ENCODE measurements at regions not wholly inside any gene's neighbourhood (a gene's known extent, or its start where the extent isn't known, plus 50 kb on each side); places are given as distances from the start of the nearest gene placed in this dataset.

- H3K27ac ChIP-seq: no peak overlapping the region
- no peaks in the 10 kb centered on the region for H3K4me1 ChIP-seq
- H3K9me3 ChIP-seq: no peaks in the 10 kb centered on the region
- H3K27me3 ChIP-seq: no peaks in the 10 kb centered on the region
- no peaks in the 10 kb centered on the region for H3K36me3 ChIP-seq
- TF ChIP-seq CTCF (IDR thresholded peaks at IDR 0.05): no peak
- intact Hi-C loops (cut with DNase I): no loop called here
- H3K4me3 ChIP-seq: no peak overlapping the region
- no peak for DNase-seq (ENCODE audit: low spot score in 2 of 2)
These were observed 113.9 kb downstream of the NDUFA12 start for GRCh38 chr12:94889445-94890210.

GRCh38 chr12:94879542-94879941 is 124.0 kb downstream of the NDUFA12 start:
- intact Hi-C loops (cut with DNase I): no loop called here
- TF ChIP-seq CTCF (IDR thresholded peaks at IDR 0.05): no peak
- Histone ChIP-seq H3K27ac (no peak overlapping the region), H3K27me3 (no peaks in the 10 kb centered on the region), H3K9me3 (no peaks in the 10 kb centered on the region), H3K36me3 (no peaks in the 10 kb centered on the region), H3K4me3 (no peak overlapping the region), H3K4me1 (no peaks in the 10 kb centered on the region)
- no peak for DNase-seq (ENCODE audit: low spot score in 2 of 2)

GRCh38 chr12:94875525-94875924 is 128.0 kb downstream of the NDUFA12 start:
- intact Hi-C loops (cut with DNase I): no loop called here
- no peak for TF ChIP-seq CTCF (IDR thresholded peaks at IDR 0.05)
- H3K9me3 ChIP-seq: no peaks in the 10 kb centered on the region
- no peaks in the 10 kb centered on the region for H3K27me3 ChIP-seq
- H3K27ac ChIP-seq: no peak overlapping the region
- no peak overlapping the region for H3K4me3 ChIP-seq
- peaks cover 4 to 7% of the 10 kb centered on the region in 2 donors for H3K4me1 ChIP-seq
- no peaks in the 10 kb centered on the region for H3K36me3 ChIP-seq
- no peak for DNase-seq (ENCODE audit: low spot score in 2 of 2)

GRCh38 chr12:94874518-94875302 is 128.8 kb downstream of the NDUFA12 start:
- no peak for TF ChIP-seq CTCF (IDR thresholded peaks at IDR 0.05)
- Histone ChIP-seq H3K27ac (no peak overlapping the region), H3K27me3 (no peaks in the 10 kb centered on the region), H3K4me1 (peaks cover 4 to 7% of the 10 kb centered on the region in 2 donors), H3K36me3 (no peaks in the 10 kb centered on the region), H3K9me3 (no peaks in the 10 kb centered on the region), H3K4me3 (peak overlapping the region; percentile 65 to 67)
- intact Hi-C loops (cut with DNase I): no loop called here
- no peak for DNase-seq (ENCODE audit: low spot score in 2 of 2)

- peak overlapping the region; percentile 65 to 67 for H3K4me3 ChIP-seq
- H3K27me3 ChIP-seq: no peaks in the 10 kb centered on the region
- no peak for DNase-seq (ENCODE audit: low spot score in 2 of 2)
- peaks cover 4 to 7% of the 10 kb centered on the region in 2 donors for H3K4me1 ChIP-seq
- no peak for TF ChIP-seq CTCF (IDR thresholded peaks at IDR 0.05)
- no peaks in the 10 kb centered on the region for H3K9me3 ChIP-seq
- no peak overlapping the region for H3K27ac ChIP-seq
- intact Hi-C loops (cut with DNase I): no loop called here
- no peaks in the 10 kb centered on the region for H3K36me3 ChIP-seq
These were observed 129.6 kb downstream of the NDUFA12 start for GRCh38 chr12:94873734-94874517.

Measured in ascending aorta (tissue), 2 donors.